K562 (cell line): ENCODE measurements at regions not wholly inside any gene's neighbourhood (a gene's known extent, or its start where the extent isn't known, plus 50 kb on each side); places are given as distances from the start of the nearest gene placed in this dataset.

Experiments
- ATAC-seq: fragments of 200-7000 bp; cut with Tn5 transposase; 3 replicates; pipeline ENCODE4 v1.9.1; 2020; ENCODE audit warnings: moderate library complexity
- BruUV-seq: library from RNA; stranded (reverse); fragments of 400-500 nt; replicated peaks from 2 replicates; lab custom pipeline; 2021; lab: Mats Ljungman, UMichigan
- CTCF ChIA-PET: fragments of 300-600 bp; formaldehyde crosslinking; extraction: SDS; loops from one replicate; lab custom pipeline; 2021; ENCODE audit warnings: low intra/inter-chr PET ratio; lab: Yijun Ruan, JAX
- POLR2A ChIA-PET: fragments of 300-600, 350-650 bp; sonication (Branson Sonifier 250); formaldehyde crosslinking; extraction: SDS; loops from one replicate; lab custom pipeline; 2021; ENCODE audit warnings: antibody characterized with exemption, inconsistent platforms; lab: Yijun Ruan, JAX
- DNase-seq, 4 experiments: peaks; one replicate each; pipeline versions ENCODE4 v3.0.0 to v3.0.0-alpha.2; 2011 to 2018; ENCODE audit warnings: low spot score in 3 of 4, mixed read lengths in 3 of 4; ENCODE audit errors: extremely low read depth in 1 of 4
- FAIRE-seq: peaks from 2 replicates; lab custom pipeline; 2011; peaks lifted over from hg19 to GRCh38; lab: Jason Lieb, UNC
- H2AFZ ChIP-seq: 2 replicates; pipeline ENCODE4 v1.6.0; 2011; ENCODE audit warnings: low read depth, low read length, control low read depth, inconsistent platforms
- H3K27ac ChIP-seq: fragments of 200-600 bp; 3 replicates; pipeline ENCODE4 v1.8.0; 2011; ENCODE audit warnings: low read depth, mild to moderate bottlenecking, control low read depth, inconsistent platforms, low read length, moderate library complexity, mixed read lengths; ENCODE audit errors: extremely low read depth
- H3K27me3 ChIP-seq, 2 experiments: fragments of 300-600 bp in 1 of 2; 2 replicates in 1 of 2; 3 replicates in 1 of 2; pipeline versions ENCODE4 v1.6.0 to v1.8.0; 2011; ENCODE audit warnings: inconsistent platforms in 2 of 2, low read length in 2 of 2, mild to moderate bottlenecking in 1 of 2, mixed read lengths in 1 of 2, moderate library complexity in 1 of 2; ENCODE audit not compliant: control insufficient read depth in 2 of 2, insufficient read depth in 2 of 2
- H3K36me3 ChIP-seq: fragments of 300-600 bp; 3 replicates; pipeline ENCODE4 v1.8.0; 2011; ENCODE audit warnings: mild to moderate bottlenecking, low read length, inconsistent platforms; ENCODE audit not compliant: control insufficient read depth, insufficient read depth
- H3K4me1 ChIP-seq, 2 experiments: fragments of 200-600 bp in 1 of 2; replicated peaks in 1 of 2; 2 replicates in 1 of 2; 3 replicates in 1 of 2; pipeline versions ENCODE4 v1.5.1 to v1.8.0; 2011; ENCODE audit warnings: inconsistent platforms in 2 of 2, low read length in 2 of 2, mild to moderate bottlenecking in 1 of 2, mixed read lengths in 1 of 2, moderate library complexity in 1 of 2; ENCODE audit not compliant: control insufficient read depth in 2 of 2, insufficient read depth in 2 of 2
- H3K4me2 ChIP-seq: 2 replicates; pipeline ENCODE4 v1.6.1; 2011; ENCODE audit warnings: low read length, control low read depth, inconsistent platforms, mixed read lengths; ENCODE audit not compliant: insufficient read depth
- H3K4me3 ChIP-seq: fragments of 200-600 bp; sonication (generic), shearing (Covaris generic); 2 replicates; pipeline ENCODE4 v1.5.1; 2016; ENCODE audit warnings: control low read depth, inconsistent platforms
- H3K79me2 ChIP-seq: fragments of 200-600 bp; 3 replicates; pipeline ENCODE4 v1.8.0; 2011; ENCODE audit warnings: low read length, inconsistent platforms; ENCODE audit not compliant: control insufficient read depth, insufficient read depth
- H3K9ac ChIP-seq, 2 experiments: 2 replicates each; pipeline versions ENCODE4 v1.6.0 to v1.6.1; 2011; ENCODE audit warnings: low read depth in 2 of 2, low read length in 2 of 2, control low read depth in 1 of 2, inconsistent platforms in 1 of 2, mild to moderate bottlenecking in 1 of 2, mixed read lengths in 1 of 2; ENCODE audit not compliant: insufficient read depth in 1 of 2
- H3K9me1 ChIP-seq: one replicate; pipeline ENCODE4 v1.6.0; 2011; ENCODE audit warnings: inconsistent platforms, mild to moderate bottlenecking, low read length, moderate library complexity; ENCODE audit not compliant: control insufficient read depth, insufficient read depth
- H3K9me3 ChIP-seq: replicated peaks from 2 replicates; pipeline ENCODE4 v1.5.1; 2011; ENCODE audit warnings: low read depth, low read length, inconsistent platforms; ENCODE audit not compliant: control insufficient read depth, insufficient read depth
- H4K20me1 ChIP-seq: replicated peaks from 2 replicates; pipeline ENCODE4 v1.6.1; 2011; ENCODE audit warnings: low read length, inconsistent platforms, mixed read lengths; ENCODE audit not compliant: control insufficient read depth, insufficient read depth
- ARID2 ChIP-seq: fragments of 450-650 bp; IDR thresholded peaks from 2 replicates; pipeline ENCODE4 v1.6.1; 2017; ENCODE audit warnings: antibody characterized with exemption, mild to moderate bottlenecking
- C11orf30 ChIP-seq: fragments of 450-650 bp; IDR thresholded peaks from 2 replicates; pipeline ENCODE4 v1.6.1; 2016; ENCODE audit warnings: low read depth, mild to moderate bottlenecking
- CCAR2 ChIP-seq: fragments of 200-400 bp; formaldehyde crosslinking; IDR thresholded peaks from 2 replicates; pipeline ENCODE4 v1.6.1; 2017; ENCODE audit warnings: mild to moderate bottlenecking, low read depth, low read length
- ESRRA ChIP-seq: fragments of 450-650 bp; IDR thresholded peaks from 2 replicates; pipeline ENCODE4 v1.6.1; 2014; ENCODE audit warnings: low read depth, mild to moderate bottlenecking, moderate library complexity, borderline replicate concordance
- FOS ChIP-seq: IDR thresholded peaks from 3 replicates; pipeline ENCODE4 v1.6.1; 2011; ENCODE audit not compliant: insufficient read length; ENCODE audit errors: extremely low read depth
- HLTF ChIP-seq: fragments of 450-650 bp; IDR thresholded peaks from 2 replicates; pipeline ENCODE4 v1.6.1; 2016
- KDM2B ChIP-seq: fragments of 250-450 bp; sonication (Bioruptor Pico); IDR thresholded peaks from 2 replicates; pipeline ENCODE4 v1.8.0; 2021; ENCODE audit warnings: mild to moderate bottlenecking, moderate library complexity
- MAFG ChIP-seq: fragments of 450-650 bp; conservative IDR thresholded peaks from 2 replicates; pipeline ENCODE4 v1.6.1; 2016; ENCODE audit warnings: missing genetic modification characterization, missing compliant biosample characterization
- NCOA4 ChIP-seq: fragments of 450-650 bp; IDR thresholded peaks from 2 replicates; pipeline ENCODE4 v1.6.1; 2018; ENCODE audit warnings: mild to moderate bottlenecking; ENCODE audit not compliant: partially characterized antibody
- NELFE ChIP-seq: IDR thresholded peaks from 2 replicates; pipeline ENCODE4 v1.6.1; 2011; ENCODE audit warnings: mild to moderate bottlenecking; ENCODE audit not compliant: insufficient read depth, insufficient read length
- NFE2 ChIP-seq: IDR thresholded peaks from 2 replicates; pipeline ENCODE4 v1.6.1; 2014; ENCODE audit warnings: antibody characterized with exemption, low read depth
- POLR2A ChIP-seq: fragments of 450-650 bp; conservative IDR thresholded peaks from 2 replicates; pipeline ENCODE4 v1.6.1; 2016
- RBM14 ChIP-seq: fragments of 200-400 bp; formaldehyde crosslinking; IDR thresholded peaks from 2 replicates; pipeline ENCODE4 v1.6.1; 2018; ENCODE audit warnings: low read depth, mild to moderate bottlenecking, low read length, moderate library complexity, borderline replicate concordance; ENCODE audit not compliant: insufficient read depth
- SIN3B ChIP-seq: fragments of 450-650 bp; IDR thresholded peaks from 2 replicates; pipeline ENCODE4 v1.6.1; 2017; ENCODE audit warnings: low read depth, mild to moderate bottlenecking, moderate library complexity
- SPI1 ChIP-seq: IDR thresholded peaks from 2 replicates; pipeline ENCODE4 v1.6.1; 2011; ENCODE audit warnings: low read depth, low read length, control low read depth, borderline replicate concordance
- THRA ChIP-seq: fragments of 450-650 bp; IDR thresholded peaks from 2 replicates; pipeline ENCODE4 v1.6.1; 2017; ENCODE audit warnings: mild to moderate bottlenecking, moderate library complexity
- ZNF316 ChIP-seq: fragments of 450-650 bp; IDR thresholded peaks from 2 replicates; pipeline ENCODE4 v1.6.1; 2016
- ZNF584 ChIP-seq: fragments of 200-800 bp; sonication (Bioruptor generic); IDR thresholded peaks from 2 replicates; pipeline ENCODE4 v1.6.1; 2016; ENCODE audit warnings: low read depth, mild to moderate bottlenecking, missing genetic modification characterization, missing compliant biosample characterization
- ZNF699 ChIP-seq: fragments of 250-450 bp; sonication (Bioruptor Pico); IDR thresholded peaks from 2 replicates; pipeline ENCODE4 v1.8.0; 2021; ENCODE audit warnings: mild to moderate bottlenecking, moderate library complexity; ENCODE audit not compliant: insufficient replicate concordance
- WGBS: fragments of 100-300 bp; shearing (Covaris generic); methylation state at CpG from one replicate; pipeline ENCODE4 v1.1.6; 2016; ENCODE audit warnings: low coverage, mixed read lengths; ENCODE audit not compliant: insufficient coverage; ENCODE audit errors: missing lambda C conversion rate; 5-methylcytosine and 5-hydroxymethylcytosine counted together
- in situ Hi-C: fragments of 300-500 bp; cut with MboI; formaldehyde crosslinking; loops from 4 replicates; pipeline ENCODE4 v1.15.0; 2018; ENCODE audit warnings: inconsistent platforms, mixed read lengths
- intact Hi-C: fragments of 100-400 bp; cut with micrococcal nuclease; formaldehyde crosslinking; loops from 2 replicates; pipeline ENCODE4 v1.14.2; 2022
- TF ChIP-seq, protein P1 (sequence below): fragments of 450-650 bp; IDR thresholded peaks from 2 replicates; pipeline ENCODE4 v1.6.1; 2018; ENCODE audit not compliant: partially characterized antibody

DNA sequence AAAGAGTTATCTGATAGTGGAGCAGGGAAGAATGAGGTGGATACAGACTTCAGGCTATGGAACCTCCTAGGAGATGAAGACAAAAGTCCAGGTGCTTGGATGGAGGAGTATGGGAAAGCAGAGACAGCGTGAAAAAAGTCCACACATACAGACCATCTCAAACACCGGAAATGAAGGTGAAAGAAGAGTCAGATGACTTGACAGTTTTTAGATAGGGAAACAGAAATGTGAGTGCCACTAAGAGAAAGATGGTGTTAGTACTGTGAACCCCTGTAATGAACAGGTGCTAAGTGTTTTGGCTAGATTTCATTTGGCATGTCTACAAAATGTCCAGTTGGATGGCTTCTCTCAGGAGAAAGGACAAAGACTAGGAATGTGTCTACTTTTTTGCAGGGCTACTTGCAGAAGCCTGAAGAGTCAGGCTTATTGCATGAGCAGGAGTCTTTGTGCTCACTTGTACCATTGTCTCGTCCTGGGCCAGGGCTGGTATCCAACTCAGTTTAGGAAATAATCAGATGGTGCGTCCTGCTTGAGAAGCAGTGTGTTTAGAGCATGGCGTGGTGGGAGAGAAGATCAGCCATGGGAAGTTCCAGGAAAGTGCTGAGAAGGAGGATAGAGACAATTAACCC is 90.6 kb upstream of the STARD4 start:
- no peak overlapping the region for H3K27ac ChIP-seq
- BruUV-seq = no TSS peak
- no peaks in the 10 kb centered on the region for H3K9me3 ChIP-seq
- no peaks in the 10 kb centered on the region for H4K20me1 ChIP-seq
- FAIRE-seq (no peak), DNase-seq (no peak), ATAC-seq (no peak)
- H3K4me3 ChIP-seq = no peak overlapping the region
- no peak overlapping the region for H2AFZ ChIP-seq
- H3K27me3 ChIP-seq = no peaks in the 10 kb centered on the region
- no peak overlapping the region for H3K9ac ChIP-seq
- in situ Hi-C loops (no loop called here), intact Hi-C loops (no loop called here)
- H3K79me2 ChIP-seq = no peaks in the 10 kb centered on the region
- H3K4me2 ChIP-seq = no peak overlapping the region
- TF ChIP-seq ARID2 (no peak), THRA (no peak), NELFE (no peak), MAFG (tag) (peak; percentile 61), NCOA4 (no peak), KDM2B (CRISPR knock-in tag) (no peak), C11orf30 (0 out of 2 replicates have a peak, but pooled peaks have one; percentile 25), ESRRA (no peak), FOS (no peak), ZNF584 (CRISPR knock-in tag) (no peak), SPI1 (no peak), NFE2 (peak; percentile 46), HLTF (no peak), RBM14 (no peak), SIN3B (no peak), POLR2A (no peak), ZNF316 (peak; percentile 53; the same call in 1 of the 2 replicates), CCAR2 (no peak), ZNF699 (no peak)
- TF ChIP-seq, protein P1, sequence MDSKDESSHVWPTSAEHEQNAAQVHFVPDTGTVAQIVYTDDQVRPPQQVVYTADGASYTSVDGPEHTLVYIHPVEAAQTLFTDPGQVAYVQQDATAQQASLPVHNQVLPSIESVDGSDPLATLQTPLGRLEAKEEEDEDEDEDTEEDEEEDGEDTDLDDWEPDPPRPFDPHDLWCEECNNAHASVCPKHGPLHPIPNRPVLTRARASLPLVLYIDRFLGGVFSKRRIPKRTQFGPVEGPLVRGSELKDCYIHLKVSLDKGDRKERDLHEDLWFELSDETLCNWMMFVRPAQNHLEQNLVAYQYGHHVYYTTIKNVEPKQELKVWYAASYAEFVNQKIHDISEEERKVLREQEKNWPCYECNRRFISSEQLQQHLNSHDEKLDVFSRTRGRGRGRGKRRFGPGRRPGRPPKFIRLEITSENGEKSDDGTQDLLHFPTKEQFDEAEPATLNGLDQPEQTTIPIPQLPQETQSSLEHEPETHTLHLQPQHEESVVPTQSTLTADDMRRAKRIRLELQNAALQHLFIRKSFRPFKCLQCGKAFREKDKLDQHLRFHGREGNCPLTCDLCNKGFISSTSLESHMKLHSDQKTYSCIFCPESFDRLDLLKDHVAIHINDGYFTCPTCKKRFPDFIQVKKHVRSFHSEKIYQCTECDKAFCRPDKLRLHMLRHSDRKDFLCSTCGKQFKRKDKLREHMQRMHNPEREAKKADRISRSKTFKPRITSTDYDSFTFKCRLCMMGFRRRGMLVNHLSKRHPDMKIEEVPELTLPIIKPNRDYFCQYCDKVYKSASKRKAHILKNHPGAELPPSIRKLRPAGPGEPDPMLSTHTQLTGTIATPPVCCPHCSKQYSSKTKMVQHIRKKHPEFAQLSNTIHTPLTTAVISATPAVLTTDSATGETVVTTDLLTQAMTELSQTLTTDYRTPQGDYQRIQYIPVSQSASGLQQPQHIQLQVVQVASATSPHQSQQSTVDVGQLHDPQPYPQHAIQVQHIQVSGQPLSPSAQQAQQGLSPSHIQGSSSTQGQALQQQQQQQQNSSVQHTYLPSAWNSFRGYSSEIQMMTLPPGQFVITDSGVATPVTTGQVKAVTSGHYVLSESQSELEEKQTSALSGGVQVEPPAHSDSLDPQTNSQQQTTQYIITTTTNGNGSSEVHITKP = no peak
- WGBS = 0% methylated on average over 5 of the region's 5 CpGs
- H3K9me1 ChIP-seq = no peaks in the 10 kb centered on the region
- ChIA-PET POLR2A (no interaction called here), CTCF (no interaction called here)
- H3K36me3 ChIP-seq = no peaks in the 10 kb centered on the region
- H3K4me1 ChIP-seq = no peaks in the 10 kb centered on the region
